NCI-H2196 (cell line): ENCODE measurements at regions not wholly inside any gene's neighbourhood (a gene's known extent, or its start where the extent isn't known, plus 50 kb on each side); places are given as distances from the start of the nearest gene placed in this dataset.

ENCODE experiments used
- DNase-seq: peaks from one replicate; lab custom pipeline; 2025; ENCODE audit not compliant: unreplicated experiment; lab: John Stamatoyannopoulos, UW

DNA sequence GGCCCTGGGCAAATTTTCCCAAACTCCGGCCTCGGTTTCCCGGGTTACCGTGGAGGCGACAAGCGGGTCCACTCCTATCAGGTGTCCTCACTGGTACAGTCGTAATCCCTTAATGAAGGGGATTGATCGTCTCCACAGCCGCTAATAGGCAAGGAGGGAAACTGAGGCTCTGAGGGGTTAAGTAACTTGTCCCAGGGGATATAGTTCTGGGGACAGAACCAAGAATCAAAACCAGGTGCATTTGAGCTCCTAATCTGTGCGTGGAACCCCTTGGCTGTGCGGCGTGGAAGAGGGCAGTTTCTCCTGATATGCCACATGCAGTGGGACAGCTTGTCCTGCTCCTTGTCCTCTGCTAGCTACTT, 157.2 kb downstream of the CYRIA start:
- DNase-seq, result no peak

DNA sequence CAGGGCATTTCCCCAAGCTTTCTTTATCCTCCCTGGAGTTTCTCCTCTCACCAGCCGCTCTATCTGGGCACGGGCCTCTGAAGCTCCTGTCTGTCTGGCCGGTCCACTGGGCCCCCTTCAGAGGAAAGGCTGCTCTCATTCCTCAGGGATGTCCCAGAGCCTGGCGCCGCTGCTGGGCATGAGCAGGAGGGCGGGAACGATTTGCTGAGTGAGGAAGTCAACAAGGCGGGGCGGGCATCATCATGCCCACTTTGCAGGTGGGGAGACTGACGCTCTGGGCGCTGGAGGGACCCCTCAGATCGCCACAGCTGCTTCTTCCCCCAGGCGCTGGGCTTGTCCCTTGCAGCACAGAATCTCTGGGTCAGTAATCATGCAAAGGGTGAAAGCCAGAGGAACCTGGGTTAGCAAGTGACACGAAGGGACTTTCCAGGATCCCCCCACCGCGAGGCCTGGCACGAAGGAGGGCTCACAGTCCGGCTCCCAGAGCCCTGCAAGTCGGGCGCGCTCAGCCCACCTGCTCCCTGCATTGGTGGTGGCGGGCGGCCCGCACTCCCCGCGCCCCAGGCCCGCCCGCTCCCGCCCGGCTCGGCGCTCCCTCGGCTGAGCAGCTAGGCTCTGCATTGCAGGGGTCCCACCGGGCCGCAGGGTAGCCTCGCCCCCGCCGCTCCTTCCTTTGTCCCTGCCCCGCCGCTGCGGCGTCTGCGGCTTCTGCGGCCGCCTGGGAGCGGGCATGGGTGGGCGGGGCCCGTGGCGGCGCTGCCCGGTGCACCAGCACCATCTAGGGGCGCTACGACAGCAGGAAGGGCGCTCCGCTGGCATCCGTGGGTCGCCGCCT, 157.8 kb downstream of the CYRIA start:
- DNase-seq, result peak; percentile 43

DNA sequence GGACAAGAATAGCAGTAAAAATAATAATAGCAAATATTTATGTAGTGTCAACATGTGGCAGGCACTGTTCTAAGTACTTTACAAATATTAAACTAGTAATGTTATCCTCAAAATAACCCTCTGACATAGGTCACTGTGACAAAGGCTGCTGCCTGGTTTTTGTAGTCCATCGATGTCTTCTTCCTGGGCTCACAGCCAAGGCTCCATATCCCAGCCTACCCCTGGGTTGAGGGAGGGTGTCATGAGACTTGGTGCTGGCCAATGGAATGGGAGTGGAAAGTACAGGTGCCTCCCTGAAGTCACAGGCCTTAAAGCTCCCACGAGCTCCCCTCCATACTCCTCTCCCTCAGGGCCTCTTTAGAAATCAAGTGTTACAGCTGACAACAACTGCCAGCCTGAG, 159.3 kb downstream of the CYRIA start:
- peak; percentile 4 for DNase-seq

DNA sequence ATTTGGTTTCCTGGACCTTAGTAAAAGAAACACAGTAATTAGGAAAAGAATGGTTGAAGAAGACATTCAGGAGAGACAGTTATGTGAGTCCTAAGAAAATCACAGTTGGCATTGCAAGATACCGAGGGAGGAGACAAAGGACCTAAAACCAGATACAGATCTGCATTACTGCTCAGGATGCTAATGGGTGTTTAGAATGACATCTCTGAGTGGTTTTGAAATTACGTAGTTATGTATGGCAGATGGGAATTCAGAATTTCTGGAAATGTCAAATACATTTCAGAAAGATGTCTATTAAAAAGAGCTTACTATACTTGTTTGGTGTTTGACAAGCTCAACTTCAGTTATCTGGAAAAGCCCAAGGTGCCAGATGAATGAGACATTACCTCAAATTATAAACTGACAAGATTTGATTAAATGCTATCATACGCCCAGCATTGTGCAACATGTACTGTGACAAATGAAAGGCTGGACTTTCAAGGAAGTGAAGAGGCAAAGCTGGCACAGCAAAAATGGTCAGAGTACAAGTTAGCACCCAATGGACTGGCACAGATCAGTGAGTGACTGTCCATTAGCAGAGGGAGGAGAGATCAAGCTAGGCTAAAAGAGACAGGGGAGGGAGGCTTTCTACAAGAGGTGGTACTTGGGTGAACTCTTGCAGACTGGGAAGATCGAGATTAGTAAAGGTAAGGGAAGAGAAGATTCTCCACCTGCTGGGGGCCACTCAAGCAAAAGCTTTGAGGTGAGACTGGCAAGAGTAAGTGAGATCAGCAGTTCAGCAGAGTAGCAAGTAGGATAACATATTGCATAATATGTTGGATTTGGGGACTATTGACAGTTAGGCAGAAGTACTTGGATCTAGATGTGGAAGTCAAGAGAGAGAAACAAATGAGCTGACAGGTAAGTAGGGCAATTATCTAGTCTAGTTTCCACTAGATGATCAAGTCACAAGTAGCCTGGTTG, 168.9 kb downstream of the CYRIA start:
- no peak for DNase-seq

DNA sequence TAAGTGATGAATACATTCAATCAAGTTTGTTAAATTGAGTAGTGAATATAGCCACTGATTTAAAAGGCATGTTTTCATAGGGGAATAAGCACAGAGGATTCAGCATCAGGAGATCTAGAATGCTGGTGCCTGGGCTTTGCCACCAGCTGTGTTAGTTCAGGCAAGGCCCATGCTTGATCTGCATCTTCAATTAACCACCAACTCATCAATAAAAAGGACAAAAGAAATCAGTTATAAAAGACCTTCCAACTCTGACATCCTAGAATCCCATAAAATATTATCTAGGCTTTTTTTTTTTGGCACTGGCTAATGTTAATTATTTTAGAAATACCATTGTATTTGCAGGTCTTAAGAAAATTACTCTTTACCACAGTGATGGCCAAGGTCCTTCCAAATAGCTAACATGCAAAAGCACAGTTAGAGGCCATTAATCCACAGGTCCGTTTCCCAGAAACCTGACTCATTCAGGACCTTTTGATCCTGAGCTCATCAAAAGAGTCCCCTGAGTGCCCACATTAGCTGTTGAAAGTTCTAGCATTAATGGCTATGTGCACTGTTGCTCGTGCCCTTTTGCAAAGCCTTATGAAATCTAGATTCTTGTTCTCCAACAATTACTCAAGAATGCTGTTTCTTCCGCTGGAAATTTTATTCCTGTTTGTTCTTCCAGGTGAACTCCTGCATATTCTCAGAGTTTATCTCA, 170.0 kb downstream of the CYRIA start:
- no peak for DNase-seq

DNA sequence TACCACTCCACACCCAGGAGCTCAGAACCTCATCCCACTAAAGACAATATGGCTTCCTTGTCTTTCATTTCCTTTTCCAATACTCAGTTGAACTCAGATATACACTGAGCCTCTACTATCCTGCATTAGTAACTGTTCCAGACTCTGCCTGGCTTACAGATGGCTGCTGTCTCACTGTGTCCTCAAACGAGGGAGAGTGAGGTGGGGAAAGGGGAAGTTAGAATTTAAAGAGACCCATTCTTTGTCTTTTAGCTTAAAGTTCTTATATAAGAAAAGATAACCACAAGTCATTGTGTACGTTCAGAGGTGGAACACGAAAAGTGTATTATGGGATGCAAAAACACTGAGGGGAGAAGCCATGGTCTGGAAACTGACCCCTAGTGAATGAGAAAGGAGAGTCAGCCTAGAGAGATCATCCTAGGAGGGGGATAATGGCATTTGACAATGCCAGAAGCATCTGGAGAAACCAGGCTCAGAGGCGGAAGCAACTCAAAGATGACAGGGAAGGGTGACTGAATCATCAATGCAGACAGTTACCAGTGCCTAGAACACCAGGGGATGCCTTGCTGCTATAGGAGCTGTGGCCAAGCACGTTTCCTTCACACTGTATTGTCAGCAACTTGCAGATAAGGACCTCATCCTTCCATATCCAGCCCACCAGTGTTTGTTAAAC, 170.7 kb downstream of the CYRIA start:
- DNase-seq, result no peak

DNA sequence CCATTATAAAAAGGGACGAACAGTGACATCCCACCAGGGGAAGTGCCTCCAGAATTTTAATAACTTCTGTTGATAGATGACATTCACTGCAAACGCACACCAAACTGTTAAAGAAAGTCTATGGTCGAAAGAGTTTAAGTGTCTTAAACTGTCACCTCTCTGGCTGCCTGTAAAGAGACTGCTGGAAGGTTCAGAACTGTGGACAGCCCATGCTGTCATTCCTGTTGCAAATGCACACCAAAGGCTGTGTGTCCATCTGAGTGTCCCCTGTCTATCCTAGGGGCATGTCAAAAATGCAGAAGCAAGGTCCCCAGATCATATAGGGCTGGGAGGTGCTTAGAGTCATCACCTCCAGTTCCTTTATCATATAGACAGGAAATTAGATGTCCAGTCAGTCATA, 171.8 kb downstream of the CYRIA start:
- no peak for DNase-seq

DNA sequence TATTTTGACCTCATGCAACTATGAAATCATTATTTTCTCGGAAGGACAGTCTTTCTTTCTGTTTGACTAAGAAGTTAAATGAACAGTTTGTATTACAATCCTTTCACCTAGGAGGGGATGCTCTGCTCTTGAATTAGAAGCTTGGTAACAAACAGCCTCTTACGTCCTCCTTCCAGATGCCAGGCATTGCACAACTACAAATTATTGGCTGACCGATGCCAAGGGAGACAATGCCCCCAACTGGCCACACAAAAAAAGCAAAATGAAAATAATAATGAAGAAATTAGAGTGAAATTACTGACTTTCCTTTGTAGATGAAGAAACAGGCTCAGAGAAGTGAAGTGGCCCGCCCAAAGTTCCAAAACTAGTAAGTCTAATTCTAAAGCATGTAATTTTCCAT, 177.9 kb downstream of the CYRIA start:
- DNase-seq, result no peak

DNA sequence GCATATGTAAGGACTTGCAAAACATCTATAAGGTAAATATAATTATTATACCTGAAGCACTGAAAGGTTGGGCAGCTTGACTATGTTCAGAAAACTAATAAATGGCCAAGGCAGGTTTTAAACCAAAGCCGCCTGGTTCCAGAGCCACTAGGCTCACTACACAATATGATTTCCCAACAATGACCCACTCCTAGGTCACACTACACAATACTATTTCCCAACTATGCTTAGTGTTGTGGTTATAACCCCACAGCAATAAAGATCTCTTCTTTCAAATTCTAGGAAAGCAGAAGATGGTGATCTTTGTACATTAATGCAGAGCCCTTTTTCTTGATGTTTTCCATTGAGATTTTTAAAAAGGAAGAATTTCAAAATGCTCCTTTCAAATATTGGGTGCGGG, 180.4 kb downstream of the CYRIA start:
- DNase-seq, result no peak

DNA sequence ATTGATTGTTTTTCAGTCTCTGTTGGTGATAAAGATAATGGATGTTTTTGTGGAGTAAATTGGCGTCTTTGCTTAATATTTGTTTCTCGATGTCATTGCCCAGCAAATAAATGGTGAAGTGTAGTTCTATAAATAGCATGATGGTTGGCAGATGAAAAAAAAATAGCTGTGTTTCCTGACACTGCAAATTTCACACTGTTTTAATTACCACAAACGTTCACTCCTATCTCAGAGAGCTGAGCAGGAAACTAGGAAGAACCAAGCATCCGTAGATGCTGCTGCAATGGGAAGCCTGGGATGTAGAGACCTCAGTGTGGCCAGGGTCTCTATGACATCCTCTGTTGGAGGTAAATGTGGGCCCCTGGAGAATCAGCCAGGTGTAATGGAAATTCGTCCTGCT, 183.2 kb downstream of the CYRIA start:
- DNase-seq, result no peak

DNA sequence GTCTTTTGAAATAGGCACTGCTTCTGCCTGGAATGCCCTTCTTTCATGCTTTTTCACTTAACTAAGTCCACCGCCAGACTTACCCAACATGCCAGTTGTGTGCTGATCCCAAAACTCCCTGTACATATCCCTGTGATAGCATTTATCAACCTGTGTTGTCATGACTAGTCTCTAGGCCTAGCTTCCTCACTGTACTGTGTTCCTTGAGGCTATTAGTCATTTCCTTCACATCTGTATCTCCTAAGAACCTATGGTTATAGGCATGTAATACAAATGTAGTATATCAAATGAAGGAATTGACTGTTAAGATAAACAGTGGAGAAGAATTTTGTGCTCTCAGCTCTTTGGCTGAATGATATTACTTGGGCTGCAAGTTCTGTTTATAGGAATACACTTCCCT, 184.3 kb downstream of the CYRIA start:
- DNase-seq, result no peak

DNA sequence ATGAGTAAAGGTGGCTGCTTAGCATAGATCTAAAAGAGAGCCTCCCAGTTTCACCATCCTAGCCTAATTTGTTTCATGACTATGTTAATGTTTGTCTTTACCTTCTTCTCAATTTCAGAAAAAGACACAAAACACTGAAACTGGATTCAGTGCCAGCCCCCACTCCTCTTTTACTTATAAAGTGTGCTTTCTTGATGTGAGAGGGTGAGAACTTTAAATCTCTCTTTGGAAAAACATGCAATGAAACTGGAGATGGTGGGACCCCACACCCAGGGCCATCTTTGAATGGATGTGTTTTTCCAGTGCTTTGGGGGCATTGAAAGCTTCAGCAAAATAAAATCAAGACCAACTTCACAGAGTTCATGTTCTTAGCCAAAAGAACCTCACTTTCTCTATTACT, 185.9 kb downstream of the CYRIA start:
- DNase-seq, result no peak

DNA sequence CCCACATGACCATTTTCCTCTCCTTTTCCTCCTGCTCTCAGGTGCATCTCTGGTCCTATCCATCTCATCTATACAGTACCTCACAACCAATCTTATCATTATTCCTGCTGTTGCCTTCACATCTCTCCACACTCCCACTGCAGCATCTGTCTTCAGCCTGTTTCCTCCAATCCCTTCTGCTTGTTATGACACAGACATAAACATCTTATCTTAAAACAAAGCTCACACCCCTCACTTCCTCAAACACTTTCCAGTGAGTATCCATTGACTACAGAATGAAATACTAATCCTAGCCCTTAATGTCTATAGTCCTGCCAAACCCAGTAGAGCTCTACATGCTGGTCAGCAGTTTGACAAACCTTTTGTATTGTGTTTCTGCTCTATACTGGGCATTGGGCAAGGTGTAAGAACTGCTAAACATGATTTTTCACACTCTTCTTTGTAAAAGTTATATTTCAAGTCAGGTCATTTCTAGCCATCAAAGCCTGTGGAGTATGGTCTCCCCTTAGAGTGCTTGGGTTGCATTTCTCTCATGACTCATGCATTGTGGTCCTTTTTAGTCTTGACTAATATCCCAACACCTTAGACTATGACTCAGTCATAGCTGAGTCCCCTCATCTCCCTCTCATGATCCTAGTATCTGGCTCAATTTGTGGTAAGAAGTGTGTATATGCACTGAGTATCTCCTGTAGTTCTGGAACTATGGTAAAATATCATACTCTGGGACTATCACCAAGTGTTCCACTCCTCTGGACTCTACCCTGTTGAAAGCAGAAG, 187.0 kb downstream of the CYRIA start:
- no peak for DNase-seq

DNA sequence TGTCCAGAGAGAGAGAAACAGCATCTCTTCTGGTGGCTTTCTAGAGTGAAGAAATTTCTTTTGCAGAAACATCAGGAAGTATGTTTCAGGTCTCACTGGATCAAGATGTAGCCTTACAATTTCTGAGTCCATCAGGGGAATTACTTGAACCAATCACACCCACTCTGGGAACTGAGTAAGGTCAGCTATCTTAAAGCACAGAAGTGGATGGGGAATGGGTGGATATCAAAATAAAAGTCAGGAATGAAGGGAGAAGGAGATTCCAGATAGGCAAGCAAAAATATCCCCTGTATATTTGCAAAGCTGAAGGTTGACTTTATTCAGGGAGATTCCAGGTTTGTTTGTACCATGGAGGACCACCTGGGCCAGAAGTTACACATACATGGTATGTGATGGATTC, 188.0 kb downstream of the CYRIA start:
- no peak for DNase-seq

DNA sequence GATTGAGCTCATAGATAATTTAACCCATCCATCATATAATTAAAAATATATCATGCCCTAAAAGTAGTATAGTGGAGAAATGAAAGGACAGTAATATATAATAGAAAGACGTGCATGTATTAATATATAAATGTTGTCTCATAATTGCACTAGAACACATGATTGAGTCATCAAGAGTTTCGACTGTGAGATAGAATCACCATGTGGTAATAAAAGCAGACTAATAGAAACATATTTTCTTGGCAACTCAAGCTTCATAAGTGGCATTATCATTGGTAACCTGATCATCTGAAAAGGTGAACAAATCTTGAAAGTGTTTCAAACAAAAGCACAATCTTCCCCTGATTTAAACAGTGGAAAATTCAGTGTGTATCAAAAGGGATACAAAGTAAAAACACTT, 188.8 kb downstream of the CYRIA start:
- DNase-seq, result no peak

DNA sequence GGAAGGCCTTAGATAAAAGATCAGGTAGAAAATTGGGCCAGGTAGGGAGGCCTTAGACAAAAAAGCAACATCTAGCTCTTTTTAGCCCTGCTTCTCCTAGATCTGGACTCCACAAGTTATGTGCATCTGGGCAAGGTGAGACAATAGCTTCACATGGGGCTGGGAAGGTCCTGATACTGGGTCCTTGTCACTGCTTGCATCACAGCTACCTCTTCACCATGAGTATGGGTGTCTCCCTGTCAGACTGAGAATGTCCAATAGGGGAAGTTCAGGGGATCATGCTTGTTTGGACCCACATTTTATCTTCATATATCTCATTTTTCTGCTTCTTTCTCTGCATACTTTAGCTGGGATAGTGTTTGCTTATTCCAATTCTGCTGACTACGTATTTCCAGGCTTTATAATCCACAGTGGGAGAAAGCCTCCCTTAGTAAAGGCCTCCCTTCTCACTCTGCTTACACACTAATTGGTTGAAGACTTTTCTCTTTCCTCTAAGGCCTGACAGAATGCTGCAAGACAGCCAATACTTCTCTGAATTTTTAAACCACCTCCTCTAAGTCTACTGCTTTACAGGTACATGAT, 189.6 kb downstream of the CYRIA start:
- no peak for DNase-seq

DNA sequence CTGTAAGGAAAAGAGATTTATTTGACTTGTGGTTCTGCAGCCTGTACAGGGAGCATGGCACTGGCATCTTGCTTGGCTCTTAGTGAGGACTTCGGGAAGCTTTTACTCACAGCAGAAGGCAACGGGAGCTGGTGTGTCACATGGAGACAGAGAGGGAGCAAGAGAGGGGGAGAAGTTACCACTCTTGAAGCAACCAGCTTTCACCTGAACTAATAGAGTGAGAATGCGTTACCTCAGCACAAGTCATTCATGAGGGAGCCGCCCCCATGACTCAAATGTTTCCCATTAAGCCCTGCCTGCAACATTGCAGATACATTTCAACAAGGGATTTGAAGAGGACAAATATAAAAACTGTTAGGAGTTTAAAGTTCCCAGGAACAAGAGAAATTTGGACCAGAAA, 190.0 kb downstream of the CYRIA start:
- no peak for DNase-seq

DNA sequence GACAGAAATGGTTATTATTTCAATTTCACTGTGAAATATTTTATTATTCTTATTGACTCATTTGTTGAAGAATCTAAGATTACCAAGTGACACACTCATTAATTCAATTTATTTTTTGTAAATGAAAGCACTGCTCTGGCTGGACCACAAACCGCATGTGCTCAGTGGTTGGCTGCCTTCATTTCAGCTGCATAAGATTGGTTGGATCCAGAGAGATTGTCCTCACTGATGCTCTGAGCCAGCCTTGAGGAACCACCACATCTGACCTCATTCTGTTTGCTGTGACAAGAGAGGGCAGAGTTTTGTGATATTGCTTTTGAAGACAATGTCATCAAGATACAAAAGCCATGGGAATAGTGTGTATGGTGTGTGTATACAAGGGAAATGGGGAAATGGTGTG, 192.1 kb downstream of the CYRIA start:
- DNase-seq, result no peak

DNA sequence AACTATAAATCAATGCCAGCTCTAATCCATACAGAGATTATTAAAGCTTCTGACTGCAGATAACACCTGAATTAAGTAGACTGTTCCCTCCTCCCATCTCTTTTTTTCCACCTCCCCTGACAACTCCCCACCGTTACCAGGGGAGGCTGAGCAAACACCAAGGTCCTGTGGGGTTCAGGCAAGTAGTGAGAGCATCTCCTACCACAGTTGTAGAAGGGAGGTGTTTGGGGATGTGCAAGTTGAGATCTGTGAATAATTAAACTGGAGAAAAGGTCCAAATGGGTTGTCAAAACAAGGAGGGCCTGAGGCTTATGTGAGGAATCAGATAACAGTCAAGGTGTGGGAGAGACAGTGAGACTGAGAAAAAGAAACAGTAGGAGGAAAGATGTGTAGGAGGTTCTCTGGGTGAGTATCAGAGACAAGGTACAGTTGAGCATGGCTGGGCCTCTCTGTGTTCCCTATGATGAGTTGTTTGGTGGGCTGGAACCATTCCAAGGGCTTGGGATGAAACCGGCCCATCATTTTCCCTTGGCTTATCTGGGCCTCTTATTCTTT, 194.6 kb downstream of the CYRIA start:
- no peak for DNase-seq

DNA sequence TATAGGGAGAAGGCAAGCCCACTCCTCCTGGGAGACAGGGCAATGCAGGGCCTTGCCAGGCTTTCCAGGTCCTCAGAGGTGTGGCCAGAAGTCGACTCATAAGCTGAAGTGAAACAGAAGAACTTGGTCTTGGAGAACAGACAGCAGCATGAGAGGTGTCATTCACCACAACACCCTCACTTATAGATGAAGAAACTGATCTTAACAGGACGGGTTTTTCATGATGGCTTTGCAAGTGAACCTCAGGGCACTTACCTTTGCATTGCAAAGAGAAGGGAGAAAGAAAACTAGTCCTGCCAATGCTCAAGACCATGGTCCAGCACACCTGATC, 198.8 kb downstream of the CYRIA start:
- no peak for DNase-seq
